Skeletal muscle tissue (tissue), 3 donors: ENCODE measurements at regions not wholly inside any gene's neighbourhood (a gene's known extent, or its start where the extent isn't known, plus 50 kb on each side); places are given as distances from the start of the nearest gene placed in this dataset.
"Not testable (repeated sequence)": the region's sequence is repeated elsewhere in the genome, so short reads cannot be mapped to it uniquely, and the experiment has no call there.

ENCODE experiments used
- H3K27ac ChIP-seq: one replicate; pipeline ENCODE4 v1.7.0; 2013; ENCODE audit warnings: mild to moderate bottlenecking, low read depth, low read length, inconsistent platforms
- H3K27me3 ChIP-seq, 3 donors: one replicate each; pipeline ENCODE4 v1.7.0; 2013; ENCODE audit warnings: low read length in 3 of 3; ENCODE audit not compliant: control insufficient read depth in 3 of 3, insufficient read depth in 3 of 3
- H3K36me3 ChIP-seq, 3 donors: one replicate each; pipeline ENCODE4 v1.7.0; 2013; ENCODE audit warnings: low read length in 3 of 3; ENCODE audit not compliant: control insufficient read depth in 3 of 3, insufficient read depth in 3 of 3
- H3K4me1 ChIP-seq, 3 donors: one replicate each; pipeline ENCODE4 v1.7.0; 2013; ENCODE audit warnings: low read length in 3 of 3, mild to moderate bottlenecking in 3 of 3; ENCODE audit not compliant: control insufficient read depth in 3 of 3, insufficient read depth in 3 of 3
- H3K4me3 ChIP-seq, 3 donors: one replicate each; pipeline ENCODE4 v1.7.0; 2013; ENCODE audit warnings: low read length in 3 of 3
- H3K9ac ChIP-seq, 3 donors: one replicate each; pipeline ENCODE4 v1.7.0; 2013; ENCODE audit warnings: low read length in 3 of 3, mild to moderate bottlenecking in 3 of 3, moderate library complexity in 2 of 3, low read depth in 1 of 3
- H3K9me3 ChIP-seq, 3 donors: one replicate each; pipeline ENCODE4 v1.7.0; 2013; ENCODE audit warnings: low read length in 3 of 3; ENCODE audit not compliant: control insufficient read depth in 3 of 3
- donor health status: Osteomylitis.

- Histone ChIP-seq H3K27me3 (peaks cover 2 to 9% (median 4%) of the 10 kb centered on the region in 3 donors), H3K9me3 (no peaks in the 10 kb centered on the region), H3K36me3 (no peaks in the 10 kb centered on the region), H3K9ac (no peak overlapping the region), H3K4me1 (no peaks in the 10 kb centered on the region), H3K4me3 (no peak overlapping the region), H3K27ac (no peak overlapping the region)
Measured at GRCh38 chr2:175293776-175294175, 112.3 kb upstream of the ATP5MC3 start.

GRCh38 chr2:175293195-175293594, 111.7 kb upstream of the ATP5MC3 start:
- no peaks in the 10 kb centered on the region for H3K9me3 ChIP-seq
- H3K4me1 ChIP-seq: no peaks in the 10 kb centered on the region
- no peaks in the 10 kb centered on the region for H3K36me3 ChIP-seq
- H3K27me3 ChIP-seq: peaks cover 2 to 9% (median 4%) of the 10 kb centered on the region in 3 donors
- no peak overlapping the region for H3K27ac ChIP-seq
- no peak overlapping the region for H3K4me3 ChIP-seq
- H3K9ac ChIP-seq: no peak overlapping the region

GRCh38 chr2:175282886-175283285, 101.4 kb upstream of the ATP5MC3 start:
- H3K36me3 ChIP-seq: no peaks in the 10 kb centered on the region
- H3K4me1 ChIP-seq: no peaks in the 10 kb centered on the region
- no peak overlapping the region for H3K27ac ChIP-seq
- no peak overlapping the region for H3K9ac ChIP-seq
- H3K27me3 ChIP-seq: peaks cover 0 to 3% (median 0%) of the 10 kb centered on the region in 3 donors
- no peak overlapping the region for H3K4me3 ChIP-seq
- H3K9me3 ChIP-seq: no peaks in the 10 kb centered on the region

GRCh38 chr2:175282300-175282699, 100.8 kb upstream of the ATP5MC3 start:
- H3K27ac ChIP-seq: no peak overlapping the region
- H3K27me3 ChIP-seq: peaks cover 0 to 3% (median 0%) of the 10 kb centered on the region in 3 donors
- H3K9ac ChIP-seq: no peak overlapping the region
- no peaks in the 10 kb centered on the region for H3K4me1 ChIP-seq
- no peaks in the 10 kb centered on the region for H3K36me3 ChIP-seq
- no peaks in the 10 kb centered on the region for H3K9me3 ChIP-seq
- no peak overlapping the region for H3K4me3 ChIP-seq

GRCh38 chr2:175277772-175278171, 96.3 kb upstream of the ATP5MC3 start:
- H3K36me3 ChIP-seq: no peaks in the 10 kb centered on the region
- H3K27me3 ChIP-seq: no peaks in the 10 kb centered on the region
- no peak overlapping the region for H3K9ac ChIP-seq
- no peak overlapping the region for H3K4me3 ChIP-seq
- no peak overlapping the region for H3K27ac ChIP-seq
- no peaks in the 10 kb centered on the region for H3K4me1 ChIP-seq
- no peaks in the 10 kb centered on the region for H3K9me3 ChIP-seq

GRCh38 chr2:175275539-175275938, 94.0 kb upstream of the ATP5MC3 start:
- Histone ChIP-seq H3K4me3 (no peak overlapping the region), H3K4me1 (no peaks in the 10 kb centered on the region), H3K27ac (no peak overlapping the region), H3K27me3 (no peaks in the 10 kb centered on the region), H3K9ac (no peak overlapping the region), H3K9me3 (no peaks in the 10 kb centered on the region), H3K36me3 (no peaks in the 10 kb centered on the region)

- Histone ChIP-seq H3K27me3 (peaks cover 0 to 5% (median 0%) of the 10 kb centered on the region in 3 donors), H3K4me3 (no peak overlapping the region), H3K36me3 (no peaks in the 10 kb centered on the region), H3K27ac (no peak overlapping the region), H3K4me1 (no peaks in the 10 kb centered on the region), H3K9me3 (no peaks in the 10 kb centered on the region), H3K9ac (no peak overlapping the region)
Measured at GRCh38 chr2:175259164-175259563, 77.7 kb upstream of the ATP5MC3 start.

GRCh38 chr2:175256806-175257585, 75.5 kb upstream of the ATP5MC3 start:
- no peak overlapping the region for H3K9ac ChIP-seq
- no peaks in the 10 kb centered on the region for H3K36me3 ChIP-seq
- no peak overlapping the region for H3K4me3 ChIP-seq
- no peak overlapping the region for H3K27ac ChIP-seq
- no peaks in the 10 kb centered on the region for H3K9me3 ChIP-seq
- peaks cover 3 to 5% (median 5%) of the 10 kb centered on the region in 3 donors for H3K27me3 ChIP-seq
- H3K4me1 ChIP-seq: no peaks in the 10 kb centered on the region

GRCh38 chr2:175256391-175256790, 74.9 kb upstream of the ATP5MC3 start:
- not testable (repeated sequence) for H3K9ac ChIP-seq, H3K27me3 ChIP-seq

GRCh38 chr2:175253871-175254270, 72.4 kb upstream of the ATP5MC3 start:
- H3K36me3 ChIP-seq: no peaks in the 10 kb centered on the region
- no peak overlapping the region for H3K9ac ChIP-seq
- H3K9me3 ChIP-seq: no peaks in the 10 kb centered on the region
- H3K4me3 ChIP-seq: no peak overlapping the region
- H3K4me1 ChIP-seq: no peaks in the 10 kb centered on the region
- no peak overlapping the region for H3K27ac ChIP-seq
- H3K27me3 ChIP-seq: peaks cover 3 to 5% (median 5%) of the 10 kb centered on the region in 3 donors

More at GRCh38 chr2:175256391-175256790, 74.9 kb upstream of the ATP5MC3 start:
- not testable (repeated sequence) for H3K9me3 ChIP-seq, H3K36me3 ChIP-seq, H3K27ac ChIP-seq, H3K4me1 ChIP-seq, H3K4me3 ChIP-seq
